NCI-H345 treated with DMSO at 0.1 percent for 48 hours (cell line): ENCODE measurements at regions not wholly inside any gene's neighbourhood (a gene's known extent, or its start where the extent isn't known, plus 50 kb on each side); places are given as distances from the start of the nearest gene placed in this dataset.

Experiments
- DNase-seq: peaks from one replicate; lab custom pipeline; 2025; ENCODE audit not compliant: unreplicated experiment; lab: John Stamatoyannopoulos, UW

DNA sequence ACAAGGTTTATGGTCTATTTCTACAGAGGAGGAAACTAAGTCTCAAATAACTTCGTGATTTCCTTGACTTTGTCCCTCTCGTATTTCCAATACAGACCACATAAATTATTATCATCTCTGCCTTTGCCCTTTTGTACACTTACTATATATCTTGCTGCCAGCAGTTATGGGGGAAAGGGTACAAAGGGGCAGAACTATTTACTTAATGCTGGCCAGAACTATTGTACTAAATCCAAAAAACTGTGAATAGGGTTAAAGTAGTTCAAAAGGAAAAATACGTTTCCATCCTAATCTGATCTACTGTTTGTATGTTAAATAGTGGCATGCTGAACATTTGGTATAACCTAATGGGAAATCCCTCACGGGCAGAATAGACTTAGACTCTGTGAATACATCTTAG lies 537.3 kb upstream of the SEMA6D start:
- no peak for DNase-seq

GRCh38 chr15:47182818-47183217 lies 534.5 kb upstream of the SEMA6D start:
- DNase-seq = no peak

DNA sequence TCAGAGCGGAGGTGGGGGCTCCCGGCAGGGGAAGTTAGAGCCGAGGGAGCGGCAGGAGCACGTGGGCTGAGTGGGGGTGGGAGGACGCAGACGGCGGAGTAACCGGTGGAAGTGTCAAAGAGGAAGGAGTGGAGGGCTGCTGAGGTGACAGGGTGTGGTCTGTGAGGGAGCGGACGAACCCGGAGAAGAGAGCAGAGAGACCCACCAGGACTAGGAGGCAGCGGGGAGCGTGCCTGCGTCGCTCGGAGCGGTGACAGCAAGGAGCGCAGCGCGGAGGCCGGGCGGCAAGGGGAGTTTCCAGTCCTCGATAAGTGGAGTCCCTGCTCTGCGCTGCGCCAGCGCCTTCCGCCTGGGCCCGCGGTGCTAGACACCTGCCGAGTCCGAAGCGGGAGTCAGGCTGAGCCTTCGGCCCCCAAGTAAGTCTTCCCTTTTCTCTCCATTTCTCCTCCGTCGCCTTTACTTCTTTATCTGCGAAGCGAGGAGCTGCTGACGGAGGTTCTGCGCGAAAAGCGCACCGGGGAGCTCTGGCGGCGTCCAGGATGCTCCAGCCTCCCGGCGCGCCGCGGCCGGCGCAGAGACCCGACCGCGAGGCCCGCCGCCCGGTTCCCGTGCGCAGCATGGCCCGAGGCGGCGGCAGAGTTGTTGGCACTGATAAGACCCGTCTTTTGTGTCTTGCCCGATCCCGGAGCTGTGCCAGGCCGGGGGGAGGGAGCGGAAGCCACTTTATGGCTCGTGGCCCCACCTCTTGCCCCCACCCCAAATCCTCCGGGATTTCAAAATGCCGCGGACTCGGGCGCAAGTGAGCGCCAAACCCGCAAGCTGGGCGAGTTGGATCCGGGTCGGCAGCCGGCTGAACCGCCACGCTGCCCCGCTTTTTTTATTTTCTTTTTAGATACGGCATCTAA lies 533.0 kb upstream of the SEMA6D start:
- DNase-seq = peak; percentile 47

- no peak for DNase-seq
These were observed 532.1 kb upstream of the SEMA6D start for GRCh38 chr15:47184908-47185801.

GRCh38 chr15:47186075-47186474 lies 531.2 kb upstream of the SEMA6D start:
- no peak for DNase-seq

GRCh38 chr15:47188758-47189507 lies 528.4 kb upstream of the SEMA6D start:
- DNase-seq = no peak

DNA sequence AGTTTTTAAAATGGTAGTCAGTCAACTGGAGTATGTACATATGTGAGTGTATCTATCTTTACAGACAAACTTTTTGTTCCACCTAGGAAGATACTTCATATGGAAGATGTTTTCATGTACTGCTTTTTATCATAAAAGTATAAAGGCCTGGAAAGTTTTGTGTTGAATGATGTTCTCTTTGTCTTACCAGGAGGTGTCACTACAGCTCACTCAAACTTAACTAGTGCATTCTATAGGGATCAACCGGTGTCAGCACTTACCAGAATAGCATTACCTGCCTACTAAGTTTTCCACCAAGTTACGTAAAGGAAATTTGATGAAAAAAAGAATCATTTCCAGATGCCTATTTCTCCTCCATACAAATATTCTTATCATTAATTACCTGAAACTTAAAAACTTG lies 522.6 kb upstream of the SEMA6D start:
- DNase-seq = no peak

DNA sequence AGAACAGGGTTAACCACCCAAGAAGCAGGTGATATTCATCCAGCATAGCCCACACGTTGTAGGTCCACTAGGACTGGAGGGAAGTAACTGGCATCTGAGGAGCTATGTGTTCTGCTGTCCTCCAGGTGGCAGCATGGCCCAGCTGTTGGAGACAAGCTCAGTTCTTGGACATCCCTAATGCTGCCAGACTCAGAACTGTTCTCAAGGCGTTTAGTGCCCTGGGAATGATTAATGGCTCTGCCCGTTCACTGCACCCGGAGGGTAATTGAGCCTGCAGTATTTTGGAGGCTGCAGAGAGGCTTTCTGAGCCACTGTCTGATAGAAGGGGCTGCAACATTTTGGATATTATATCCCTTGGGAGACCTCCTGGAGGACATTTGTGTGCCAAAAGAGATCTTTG lies 521.3 kb upstream of the SEMA6D start:
- DNase-seq = peak; percentile 69

- no peak for DNase-seq
These were observed 513.3 kb upstream of the SEMA6D start for GRCh38 chr15:47203993-47204392.

DNA sequence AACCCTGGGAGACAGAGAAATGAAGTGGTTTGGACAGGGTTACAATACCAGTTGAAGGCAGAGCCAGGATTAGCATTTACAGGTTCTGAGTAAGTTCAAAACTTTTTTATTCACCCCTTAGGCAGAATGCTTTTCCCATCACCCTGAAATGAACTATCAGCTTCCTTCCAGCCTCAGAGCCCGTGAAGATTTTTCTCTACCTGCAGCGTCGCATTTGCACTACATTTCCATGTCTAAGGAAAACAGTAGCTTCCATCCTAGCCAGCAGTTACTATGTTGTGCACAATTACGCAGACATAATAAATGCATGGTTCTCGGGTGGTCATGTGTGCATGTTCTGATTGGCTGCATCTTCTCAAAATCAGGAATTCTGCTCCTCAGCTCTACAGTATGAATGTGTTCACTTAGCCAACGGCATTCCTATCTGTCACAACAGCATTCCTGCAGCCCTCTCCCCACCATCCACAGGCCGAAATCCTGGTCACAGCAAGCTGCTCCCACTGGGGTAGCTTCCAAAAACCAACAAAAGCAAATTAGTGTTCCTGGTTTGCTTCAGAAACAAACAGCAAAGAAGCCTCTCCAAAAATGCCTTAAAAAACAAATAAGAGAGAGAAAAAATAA lies 510.8 kb upstream of the SEMA6D start:
- no peak for DNase-seq

GRCh38 chr15:47209591-47209990 lies 507.7 kb upstream of the SEMA6D start:
- DNase-seq = no peak

GRCh38 chr15:47212222-47213010 lies 504.9 kb upstream of the SEMA6D start:
- DNase-seq = no peak

DNA sequence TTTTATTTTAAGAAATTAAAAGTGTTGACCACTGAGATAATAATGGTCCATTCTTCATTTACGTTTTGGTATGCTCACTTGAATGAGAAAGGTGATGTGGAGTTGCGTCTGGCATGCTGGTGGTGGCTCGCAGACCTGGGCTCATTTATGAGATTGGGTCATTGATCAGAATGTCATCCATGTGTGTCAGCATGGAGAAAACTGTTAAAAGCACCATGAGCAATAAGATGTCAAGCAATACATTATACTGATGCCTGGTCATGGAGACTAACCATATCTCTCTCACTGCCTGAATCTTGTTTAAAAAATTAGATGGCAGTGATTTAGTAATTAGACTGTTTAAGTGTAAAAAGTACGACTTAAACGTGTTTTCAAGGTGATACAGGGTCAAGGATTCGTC lies 503.4 kb upstream of the SEMA6D start:
- no peak for DNase-seq

DNA sequence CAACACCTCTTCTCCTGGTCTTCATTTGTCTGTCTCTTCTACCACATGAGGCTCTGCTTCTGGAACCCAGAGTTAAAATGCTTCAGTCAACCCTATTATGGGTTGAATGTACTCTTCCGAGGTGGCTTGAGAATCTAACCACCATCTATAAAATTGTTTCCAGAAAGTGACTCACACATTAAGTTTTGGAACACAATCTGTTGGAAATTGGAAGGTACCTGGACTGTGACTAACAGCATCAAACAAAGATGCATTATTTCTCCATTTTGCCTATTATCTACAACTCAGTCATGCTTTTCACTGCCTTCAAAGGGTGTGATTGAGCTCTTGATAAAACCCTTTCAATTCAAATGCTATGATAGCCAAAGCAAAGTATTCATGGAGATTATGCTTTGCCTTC lies 499.0 kb upstream of the SEMA6D start:
- DNase-seq = no peak

DNA sequence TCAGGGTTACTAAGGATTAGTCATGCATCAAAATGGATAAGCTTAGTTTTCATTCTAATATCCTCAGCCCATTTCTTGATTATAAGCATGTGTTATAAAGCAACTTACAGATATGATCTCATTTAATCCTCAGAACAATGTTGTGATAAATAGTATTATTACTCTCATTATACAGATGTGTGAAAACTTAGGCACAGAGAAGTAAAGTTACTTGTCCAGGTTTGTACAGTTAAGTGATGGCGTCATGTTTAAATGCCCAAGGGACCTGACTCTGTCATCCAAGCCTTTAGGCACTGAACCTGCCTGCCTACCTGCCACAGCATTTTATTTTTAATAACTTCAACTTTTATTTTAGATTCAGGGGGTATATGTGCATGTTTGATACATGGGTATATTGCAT lies 472.9 kb upstream of the SEMA6D start:
- DNase-seq = no peak

DNA sequence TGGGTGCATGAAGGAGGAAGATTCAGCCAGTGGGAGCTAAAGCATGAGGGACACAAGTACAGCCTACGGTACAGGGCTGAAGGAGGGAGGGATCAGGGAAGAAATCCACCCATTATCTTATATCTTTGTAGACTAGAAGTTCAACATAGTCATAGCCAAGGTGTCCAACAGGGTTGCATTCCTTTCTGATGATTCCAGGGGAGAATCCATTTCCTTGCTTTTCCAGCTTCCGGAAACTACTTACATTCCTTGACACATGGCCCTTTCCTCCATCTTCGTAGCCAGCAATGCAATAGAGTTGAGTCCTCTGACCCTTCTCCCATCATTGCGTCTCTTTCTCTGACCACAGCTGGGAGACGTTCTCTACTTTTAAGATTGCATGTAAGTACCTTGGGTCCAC lies 471.0 kb upstream of the SEMA6D start:
- no peak for DNase-seq

GRCh38 chr15:47258521-47258920 lies 458.8 kb upstream of the SEMA6D start:
- DNase-seq = no peak

- no peak for DNase-seq
These were observed 451.6 kb upstream of the SEMA6D start for GRCh38 chr15:47265686-47266085.

- no peak for DNase-seq
These were observed 450.7 kb upstream of the SEMA6D start for GRCh38 chr15:47266566-47266965.

- DNase-seq = no peak
These were observed 443.4 kb upstream of the SEMA6D start for GRCh38 chr15:47273864-47274263.
